Body of pancreas (tissue), 4 donors: ENCODE measurements at regions not wholly inside any gene's neighbourhood (a gene's known extent, or its start where the extent isn't known, plus 50 kb on each side); places are given as distances from the start of the nearest gene placed in this dataset.

Source experiments
- ATAC-seq: fragments of 150-250 bp; one replicate; pipeline ENCODE4 v1.9.1; 2016
- DNase-seq, 4 donors: peaks; one replicate each; pipeline ENCODE4 v3.0.0-alpha.2; 2019
- H3K27ac ChIP-seq, 4 donors: fragments of 200-600 bp; sonication (generic); 1 replicate in 3 of 4; 2 replicates in 1 of 4; pipeline versions ENCODE4 v1.5.1 to v1.6.1; 2016 to 2019; ENCODE audit warnings: mild to moderate bottlenecking in 1 of 4, mixed read lengths in 1 of 4, moderate library complexity in 1 of 4
- H3K27me3 ChIP-seq, 2 donors: fragments of 200-600 bp; sonication (generic); one replicate each; pipeline ENCODE4 v1.6.0; 2016; ENCODE audit warnings: mild to moderate bottlenecking in 1 of 2
- H3K36me3 ChIP-seq, 2 donors: fragments of 200-600 bp; sonication (generic); replicated peaks in 1 of 2; 2 replicates each; pipeline ENCODE4 v1.5.1; 2016; ENCODE audit warnings: low read depth in 2 of 2; ENCODE audit not compliant: insufficient read depth in 1 of 2
- H3K4me1 ChIP-seq: fragments of 200-600 bp; sonication (generic); one replicate; pipeline ENCODE4 v1.6.0; 2016
- H3K4me3 ChIP-seq, 2 donors: fragments of 200-600 bp; sonication (generic); 1 replicate in 1 of 2; 2 replicates in 1 of 2; pipeline ENCODE4 v1.5.1; 2016 to 2019
- H3K9me3 ChIP-seq, 3 donors: fragments of 200-600 bp; sonication (generic); 1 replicate in 2 of 3; 2 replicates in 1 of 3; pipeline ENCODE4 v1.5.1; 2016
- CTCF ChIP-seq, 7 experiments: fragments of 450-650 bp in 4 of 7; fragments of 200-600 bp in 3 of 7; sonication (generic) in 3 of 7; IDR thresholded peaks; one replicate each; pipeline ENCODE4 v1.5.1; 2016 to 2019; ENCODE audit warnings: antibody characterized with exemption in 7 of 7
- POLR2A ChIP-seq, 3 donors: fragments of 450-650 bp; IDR thresholded peaks; one replicate each; pipeline ENCODE4 v1.6.1; 2016; ENCODE audit warnings: antibody characterized with exemption in 3 of 3, mild to moderate bottlenecking in 2 of 3
- WGBS, 2 donors: methylation state at CpG; one replicate each; pipeline ENCODE4 v1.1.5; 2017; 5-methylcytosine and 5-hydroxymethylcytosine counted together
- intact Hi-C: fragments of 100-400 bp; cut with DNase I; formaldehyde crosslinking; loops from one replicate; pipeline ENCODE4 v1.15.1; 2023

DNA sequence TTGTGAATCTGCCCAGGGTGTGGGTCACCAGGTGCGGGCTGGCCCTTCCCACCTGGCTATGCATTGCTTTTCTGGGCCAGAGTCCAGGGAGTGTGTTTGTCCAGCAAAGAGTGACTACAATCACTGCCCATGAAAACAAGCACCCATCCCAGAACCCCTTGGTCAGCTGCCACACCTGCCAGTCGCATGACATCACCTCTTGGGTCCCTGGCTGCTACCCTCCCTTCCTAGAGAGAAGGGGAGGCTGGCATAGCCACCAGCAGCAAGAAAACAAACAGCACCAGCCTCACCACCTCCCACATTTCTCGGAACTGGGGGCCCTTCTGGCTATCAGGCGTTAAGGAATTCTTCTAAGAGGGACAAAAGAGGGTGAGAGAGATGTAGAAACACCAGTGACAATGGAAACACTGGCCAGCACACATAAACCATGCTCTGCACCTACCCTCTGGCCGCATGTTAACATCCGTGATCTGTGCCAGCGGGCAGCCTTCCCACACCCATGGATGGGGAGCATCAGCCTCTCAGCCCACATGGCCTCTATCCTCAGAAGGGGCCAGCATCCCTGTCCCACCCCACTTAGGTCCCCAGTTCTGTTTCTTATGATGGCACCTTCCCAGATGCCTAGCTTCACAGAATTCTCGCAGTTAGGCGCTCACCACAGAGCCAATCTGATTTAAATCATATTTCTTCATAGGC is 109.7 kb upstream of the GLI2 start:
- Histone ChIP-seq H3K36me3 (no peaks in the 10 kb centered on the region), H3K27ac (peak overlapping the region; percentile 13 to 70 (median 54)), H3K4me1 (peaks cover 18% of the 10 kb centered on the region), H3K27me3 (no peaks in the 10 kb centered on the region), H3K4me3 (no peak overlapping the region), H3K9me3 (no peaks in the 10 kb centered on the region)
- DNase-seq (peak; percentile 77 to 92 (median 87)), ATAC-seq (peak; percentile 96)
- intact Hi-C loops = no loop called here
- TF ChIP-seq POLR2A (IDR thresholded peaks at IDR 0.05) (no peak), CTCF (IDR thresholded peaks at IDR 0.05) (no peak)
- 51 to 58% methylated on average over 7 to 9 of the region's 9 CpGs for WGBS, 2 donors

- H3K27me3 ChIP-seq = no peaks in the 10 kb centered on the region
- peak in 1 of 4 donors; percentile 3 for DNase-seq
Observed at GRCh38 chr2:120626566-120626965, 109.1 kb upstream of the GLI2 start.

DNA sequence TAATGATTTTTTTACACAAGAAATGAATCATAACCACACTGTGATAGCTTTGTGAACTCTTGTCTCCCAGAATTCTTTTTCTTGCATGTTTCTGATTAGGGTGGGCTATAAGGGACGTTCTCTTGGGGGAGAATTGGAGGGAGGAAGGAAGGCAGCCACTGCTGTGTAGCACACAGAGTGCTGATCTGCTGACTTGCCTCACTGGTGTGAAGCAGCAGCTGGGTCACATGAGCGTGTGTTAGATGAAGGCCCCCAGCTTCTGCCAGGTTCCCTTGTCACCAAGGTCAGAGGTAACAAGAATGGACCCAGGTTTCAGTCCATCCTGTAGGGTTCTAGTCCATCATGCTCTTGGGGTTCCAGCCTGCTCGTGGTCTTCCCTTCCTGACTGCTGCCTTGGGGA is 107.4 kb upstream of the GLI2 start:
- H3K4me1 ChIP-seq = peaks cover 24% of the 10 kb centered on the region
- H3K4me3 ChIP-seq = no peak overlapping the region
- no peaks in the 10 kb centered on the region for H3K9me3 ChIP-seq
- DNase-seq (no peak), ATAC-seq (no peak)
- H3K27me3 ChIP-seq = no peaks in the 10 kb centered on the region
- WGBS, 2 donors = 77 to 79% methylated on average over 3 of the region's 3 CpGs
- no peak overlapping the region for H3K27ac ChIP-seq
- intact Hi-C loops = no loop called here
- H3K36me3 ChIP-seq = no peaks in the 10 kb centered on the region
- no peak for TF ChIP-seq CTCF (IDR thresholded peaks at IDR 0.05)

More at GRCh38 chr2:120626566-120626965, 109.1 kb upstream of the GLI2 start:
- no peaks in the 10 kb centered on the region for H3K36me3 ChIP-seq
- TF ChIP-seq CTCF (IDR thresholded peaks at IDR 0.05) = no peak
- no peak for TF ChIP-seq POLR2A (IDR thresholded peaks at IDR 0.05)
- H3K4me3 ChIP-seq = no peak overlapping the region
- H3K4me1 ChIP-seq = peaks cover 18% of the 10 kb centered on the region
- whole genome bisulfite sequencing, 2 donors = 65 to 74% methylated on average over 6 of the region's 6 CpGs
- peak overlapping the region in 3 of 4 donors; percentile 44 to 70 (median 64) for H3K27ac ChIP-seq
- no peaks in the 10 kb centered on the region for H3K9me3 ChIP-seq
- intact Hi-C loops = no loop called here
- ATAC-seq = no peak

DNA sequence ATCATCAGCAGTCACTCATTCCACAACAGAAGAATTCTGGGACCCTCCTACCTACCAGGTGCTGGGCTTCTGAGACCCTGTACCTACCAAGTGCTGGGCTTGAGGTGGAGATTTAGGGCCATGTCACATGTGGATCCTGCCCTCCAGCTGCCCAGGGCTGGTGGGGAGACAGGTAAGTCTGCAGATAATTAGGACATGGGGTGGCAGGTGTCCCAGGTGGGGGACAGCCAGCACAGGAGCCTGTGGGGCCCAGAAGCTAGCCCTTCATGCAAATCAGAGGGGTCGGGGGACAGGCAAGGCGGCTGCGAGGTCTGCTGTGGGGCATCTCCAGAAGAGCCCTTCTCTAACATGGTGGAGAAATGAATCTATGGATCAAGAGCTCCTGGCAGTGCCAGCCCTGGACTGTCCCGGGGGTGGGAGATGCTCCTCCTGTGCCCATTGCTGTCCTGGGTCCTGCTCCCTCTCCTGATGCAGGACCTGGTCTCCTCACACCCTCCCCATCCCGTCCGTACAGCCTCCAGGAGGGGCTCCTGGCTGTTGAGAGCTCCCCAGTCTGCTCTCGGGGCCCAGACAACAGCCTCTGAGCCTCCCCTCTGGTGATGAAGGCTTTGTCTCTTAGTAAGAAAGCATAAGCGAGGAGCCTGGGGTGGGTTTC is 106.3 kb upstream of the GLI2 start:
- Histone ChIP-seq H3K4me1 (peaks cover 28% of the 10 kb centered on the region), H3K27ac (no peak overlapping the region), H3K27me3 (no peaks in the 10 kb centered on the region), H3K36me3 (no peaks in the 10 kb centered on the region), H3K4me3 (no peak overlapping the region), H3K9me3 (no peaks in the 10 kb centered on the region)
- intact Hi-C loops = no loop called here
- TF ChIP-seq POLR2A (IDR thresholded peaks at IDR 0.05) (no peak), CTCF (IDR thresholded peaks at IDR 0.05) (no peak)
- ATAC-seq = no peak
- peak in 1 of 4 donors; percentile 5 for DNase-seq
- 65 to 86% methylated on average over 7 to 8 of the region's 8 CpGs for WGBS, 2 donors
